ENCODE measurements at regions not wholly inside any gene's neighbourhood (a gene's known extent, or its start where the extent isn't known, plus 50 kb on each side); places are given as distances from the start of the nearest gene placed in this dataset.

DNA sequence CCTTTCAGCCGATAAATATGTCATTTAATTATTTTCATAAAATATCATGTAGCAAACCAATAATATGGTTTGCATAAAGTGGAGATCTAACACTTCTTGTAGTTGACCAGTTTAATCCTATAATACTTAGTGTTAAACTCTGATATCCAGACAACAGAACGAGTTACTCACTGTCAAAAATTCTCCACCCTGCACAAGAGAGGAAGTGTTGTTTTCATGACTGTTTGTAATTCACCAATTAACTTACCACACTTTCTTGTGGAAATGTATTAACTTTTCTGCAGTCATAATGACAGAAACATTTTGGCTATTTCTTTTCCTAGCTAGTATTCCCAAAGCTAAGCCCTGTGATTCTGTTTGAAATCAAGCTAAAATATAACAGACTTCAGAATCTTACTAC lies 555.3 kb upstream of the FTMT start:
- Mint-ChIP-seq H3K27me3 (ENCODE audit: low read depth) (no peaks in the 10 kb centered on the region), H3K4me3 (no peak overlapping the region), H3K36me3 (ENCODE audit: low read depth) (no peaks in the 10 kb centered on the region), H3K4me1 (no peaks in the 10 kb centered on the region), H3K9me3 (no peaks in the 10 kb centered on the region), H3K27ac (no peak overlapping the region)
- TF ChIP-seq, protein P1, sequence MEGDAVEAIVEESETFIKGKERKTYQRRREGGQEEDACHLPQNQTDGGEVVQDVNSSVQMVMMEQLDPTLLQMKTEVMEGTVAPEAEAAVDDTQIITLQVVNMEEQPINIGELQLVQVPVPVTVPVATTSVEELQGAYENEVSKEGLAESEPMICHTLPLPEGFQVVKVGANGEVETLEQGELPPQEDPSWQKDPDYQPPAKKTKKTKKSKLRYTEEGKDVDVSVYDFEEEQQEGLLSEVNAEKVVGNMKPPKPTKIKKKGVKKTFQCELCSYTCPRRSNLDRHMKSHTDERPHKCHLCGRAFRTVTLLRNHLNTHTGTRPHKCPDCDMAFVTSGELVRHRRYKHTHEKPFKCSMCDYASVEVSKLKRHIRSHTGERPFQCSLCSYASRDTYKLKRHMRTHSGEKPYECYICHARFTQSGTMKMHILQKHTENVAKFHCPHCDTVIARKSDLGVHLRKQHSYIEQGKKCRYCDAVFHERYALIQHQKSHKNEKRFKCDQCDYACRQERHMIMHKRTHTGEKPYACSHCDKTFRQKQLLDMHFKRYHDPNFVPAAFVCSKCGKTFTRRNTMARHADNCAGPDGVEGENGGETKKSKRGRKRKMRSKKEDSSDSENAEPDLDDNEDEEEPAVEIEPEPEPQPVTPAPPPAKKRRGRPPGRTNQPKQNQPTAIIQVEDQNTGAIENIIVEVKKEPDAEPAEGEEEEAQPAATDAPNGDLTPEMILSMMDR (IDR thresholded peaks at IDR 0.05; ENCODE audit: unreplicated experiment in 3 of 3): no peak

DNA sequence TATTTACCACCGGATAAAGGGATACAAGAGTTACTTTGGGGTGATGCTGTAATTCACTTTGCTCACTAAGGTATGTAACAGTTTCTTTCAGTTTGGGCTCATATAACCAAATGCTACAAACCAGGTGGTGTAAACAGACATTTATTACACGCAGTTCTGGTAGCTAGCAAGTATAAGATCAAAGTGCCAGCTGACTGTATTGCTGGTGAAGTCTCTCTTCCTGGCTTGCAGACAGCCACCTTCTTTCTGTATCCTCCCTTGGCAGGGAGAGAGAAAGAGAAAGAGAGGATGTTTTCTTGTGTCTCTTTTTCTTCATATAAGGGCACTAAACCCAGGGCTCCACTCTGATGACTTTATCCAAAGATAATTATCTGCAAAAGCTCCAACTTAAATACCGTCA lies 552.5 kb upstream of the FTMT start:
- no peak overlapping the region for H3K4me3 Mint-ChIP-seq
- no peaks in the 10 kb centered on the region for H3K27me3 Mint-ChIP-seq (ENCODE audit: low read depth)
- H3K27ac Mint-ChIP-seq: no peak overlapping the region
- H3K9me3 Mint-ChIP-seq: no peaks in the 10 kb centered on the region
- no peaks in the 10 kb centered on the region for H3K4me1 Mint-ChIP-seq
- TF ChIP-seq, protein P1 (IDR thresholded peaks at IDR 0.05; ENCODE audit: unreplicated experiment in 3 of 3): no peak
- H3K36me3 Mint-ChIP-seq (ENCODE audit: low read depth): no peaks in the 10 kb centered on the region

DNA sequence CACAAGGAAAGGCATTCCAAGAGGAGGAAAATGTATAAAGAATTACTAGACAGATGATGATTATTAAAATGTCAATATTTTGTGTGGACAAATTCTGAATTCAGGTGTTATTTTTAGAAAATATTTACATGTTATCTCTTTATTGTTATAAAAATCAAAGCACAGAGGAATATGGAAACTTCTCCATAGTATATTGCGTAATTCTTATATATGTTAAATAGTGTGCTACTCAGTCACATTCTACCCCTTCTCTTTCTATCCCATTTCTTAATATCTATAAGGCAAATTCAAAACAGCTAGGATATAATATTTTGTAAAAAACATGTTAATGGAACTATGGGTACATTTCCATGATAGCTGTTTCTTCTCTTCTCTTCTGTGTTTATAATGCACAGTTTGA lies 546.8 kb upstream of the FTMT start:
- Mint-ChIP-seq H3K4me3 (no peak overlapping the region), H3K9me3 (no peaks in the 10 kb centered on the region), H3K27ac (no peak overlapping the region), H3K27me3 (ENCODE audit: low read depth) (no peaks in the 10 kb centered on the region), H3K36me3 (ENCODE audit: low read depth) (no peaks in the 10 kb centered on the region), H3K4me1 (no peaks in the 10 kb centered on the region)
- TF ChIP-seq, protein P1 (IDR thresholded peaks at IDR 0.05; ENCODE audit: unreplicated experiment in 3 of 3): no peak

- TF ChIP-seq, protein P1 (IDR thresholded peaks at IDR 0.05; ENCODE audit: unreplicated experiment in 3 of 3): no peak
- no peak overlapping the region for H3K27ac Mint-ChIP-seq
- peaks cover 6% of the 10 kb centered on the region for H3K9me3 Mint-ChIP-seq
- H3K27me3 Mint-ChIP-seq (ENCODE audit: low read depth): no peaks in the 10 kb centered on the region
- H3K4me3 Mint-ChIP-seq: no peak overlapping the region
- H3K36me3 Mint-ChIP-seq (ENCODE audit: low read depth): no peaks in the 10 kb centered on the region
- no peaks in the 10 kb centered on the region for H3K4me1 Mint-ChIP-seq
These were observed 537.8 kb upstream of the FTMT start for GRCh38 chr5:121313886-121314285.

- Mint-ChIP-seq H3K4me1 (no peaks in the 10 kb centered on the region), H3K27me3 (ENCODE audit: low read depth) (no peaks in the 10 kb centered on the region), H3K4me3 (no peak overlapping the region), H3K9me3 (peaks cover 6% of the 10 kb centered on the region), H3K36me3 (ENCODE audit: low read depth) (no peaks in the 10 kb centered on the region), H3K27ac (no peak overlapping the region)
- TF ChIP-seq, protein P1 (IDR thresholded peaks at IDR 0.05; ENCODE audit: unreplicated experiment in 3 of 3): no peak
These were observed 535.9 kb upstream of the FTMT start for GRCh38 chr5:121315786-121316185.

DNA sequence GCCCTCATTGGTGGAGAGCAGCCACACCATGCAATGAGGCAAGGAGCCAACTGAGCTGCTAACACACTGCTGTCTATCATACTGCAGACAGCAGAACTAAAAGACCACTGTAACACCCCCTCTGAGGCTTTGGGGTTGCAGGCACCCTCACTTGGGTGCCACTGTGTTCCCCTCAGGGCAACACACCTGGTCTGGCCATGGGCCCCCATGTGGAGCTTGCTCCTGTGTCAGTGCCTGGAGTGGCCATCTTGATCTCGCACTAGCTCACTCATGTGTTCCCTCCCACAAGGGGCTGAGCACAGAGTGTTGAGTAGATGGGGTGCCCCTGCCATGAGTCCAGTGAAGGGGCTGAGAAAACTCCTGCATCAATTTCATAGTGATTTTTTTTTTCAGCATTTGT lies 532.4 kb upstream of the FTMT start:
- Mint-ChIP-seq H3K36me3 (ENCODE audit: low read depth) (no peaks in the 10 kb centered on the region), H3K9me3 (peaks cover 4% of the 10 kb centered on the region), H3K27ac (no peak overlapping the region), H3K27me3 (ENCODE audit: low read depth) (no peaks in the 10 kb centered on the region), H3K4me3 (no peak overlapping the region), H3K4me1 (no peaks in the 10 kb centered on the region)
- TF ChIP-seq, protein P1 (IDR thresholded peaks at IDR 0.05; ENCODE audit: unreplicated experiment in 3 of 3): no peak
